ENCODE measurements at regions not wholly inside any gene's neighbourhood (a gene's known extent, or its start where the extent isn't known, plus 50 kb on each side); places are given as distances from the start of the nearest gene placed in this dataset.

GRCh38 chr18:40413160-40413559 is 1541.9 kb upstream of the PIK3C3 start:
- TF ChIP-seq TAF1 (IDR thresholded peaks at IDR 0.05; ENCODE audit: borderline replicate concordance, insufficient read depth, low read length) = no peak
- TF ChIP-seq SIN3A (IDR thresholded peaks at IDR 0.05; ENCODE audit: borderline replicate concordance, insufficient read depth, low read length) = no peak
- no peak for TF ChIP-seq POLR2AphosphoS5 (IDR thresholded peaks at IDR 0.05; ENCODE audit: low read depth, low read length)

Data from PFSK-1 (cell line).